GM12878 (cell line): ENCODE measurements at regions not wholly inside any gene's neighbourhood (a gene's known extent, or its start where the extent isn't known, plus 50 kb on each side); places are given as distances from the start of the nearest gene placed in this dataset.

ENCODE experiments used
- ATAC-seq: fragments of 200-7000 bp; cut with Tn5 transposase; 3 replicates; pipeline ENCODE4 v1.9.1; 2020; ENCODE audit warnings: mild to moderate bottlenecking, moderate library complexity
- BruUV-seq: library from RNA; stranded (reverse); fragments of 400-500 nt; replicated peaks from 2 replicates; lab custom pipeline; 2021; lab: Mats Ljungman, UMichigan
- CTCF ChIA-PET: fragments of 300-600 bp; sonication (Branson Sonifier 250); formaldehyde crosslinking; extraction: SDS; loops from one replicate; lab custom pipeline; 2021; ENCODE audit warnings: inconsistent platforms; lab: Yijun Ruan, JAX
- POLR2A ChIA-PET: fragments of 350-600 bp; formaldehyde crosslinking; extraction: SDS; loops from one replicate; lab custom pipeline; 2021; ENCODE audit warnings: inconsistent platforms; lab: Charles Lee
- RAD21 ChIA-PET: fragments of 300-600 bp; sonication (Branson Sonifier 250); formaldehyde crosslinking; loops from one replicate; lab custom pipeline; 2023; ENCODE audit warnings: antibody characterized with exemption; ENCODE audit not compliant: unreplicated experiment; lab: Charles Lee
- SMC1A ChIA-PET: fragments of 300-600 bp; sonication (Branson Sonifier 250); formaldehyde crosslinking; loops from one replicate; lab custom pipeline; 2023; ENCODE audit not compliant: unreplicated experiment, uncharacterized antibody; lab: Charles Lee
- DNase-seq: peaks from one replicate; pipeline ENCODE4 v3.0.0-alpha.2; 2011; ENCODE audit warnings: low read depth, low spot score
- FAIRE-seq: peaks from 3 replicates; lab custom pipeline; 2011; peaks lifted over from hg19 to GRCh38; lab: Jason Lieb, UNC
- H2AFZ ChIP-seq: 2 replicates; pipeline ENCODE4 v1.6.0; 2011; ENCODE audit warnings: low read depth, low read length, control low read depth; ENCODE audit not compliant: control insufficient read depth
- H3K27ac ChIP-seq: 2 replicates; pipeline ENCODE4 v1.5.1; 2011; ENCODE audit warnings: control low read depth; ENCODE audit not compliant: control insufficient read depth, insufficient read depth
- H3K27me3 ChIP-seq, 2 experiments: replicated peaks in 1 of 2; 2 replicates each; pipeline versions ENCODE4 v1.6.0 to v1.6.1; 2011; ENCODE audit warnings: low read length in 1 of 2; ENCODE audit not compliant: control insufficient read depth in 2 of 2, insufficient read depth in 2 of 2
- H3K36me3 ChIP-seq, 2 experiments: 2 replicates each; pipeline ENCODE4 v1.5.1; 2011; ENCODE audit warnings: low read length in 1 of 2; ENCODE audit not compliant: control insufficient read depth in 2 of 2, insufficient read depth in 2 of 2
- H3K4me1 ChIP-seq: 2 replicates; pipeline ENCODE4 v1.6.1; 2011; ENCODE audit warnings: mild to moderate bottlenecking, low read length, moderate library complexity, mixed read lengths; ENCODE audit not compliant: control insufficient read depth, insufficient read depth
- H3K4me2 ChIP-seq: 2 replicates; pipeline ENCODE4 v1.6.0; 2011; ENCODE audit warnings: control low read depth; ENCODE audit not compliant: control insufficient read depth, insufficient read depth
- H3K4me3 ChIP-seq: fragments of 200-600 bp; sonication (generic); 2 replicates; pipeline ENCODE4 v1.5.1; 2016
- H3K79me2 ChIP-seq: 2 replicates; pipeline ENCODE4 v1.6.0; 2011; ENCODE audit warnings: low read length; ENCODE audit not compliant: control insufficient read depth, insufficient read depth
- H3K9ac ChIP-seq: 2 replicates; pipeline ENCODE4 v1.8.0; 2011; ENCODE audit warnings: low read length, control low read depth, mixed read lengths; ENCODE audit not compliant: control insufficient read depth, insufficient read depth
- H3K9me3 ChIP-seq: replicated peaks from 3 replicates; pipeline ENCODE4 v1.5.1; 2011; ENCODE audit warnings: mild to moderate bottlenecking, low read length; ENCODE audit not compliant: control insufficient read depth, insufficient read depth
- H4K20me1 ChIP-seq: 2 replicates; pipeline ENCODE4 v1.6.0; 2011; ENCODE audit not compliant: control insufficient read depth, insufficient read depth
- ETV6 ChIP-seq, 2 experiments: fragments of 450-650 bp in 1 of 2; IDR thresholded peaks in 1 of 2; conservative IDR thresholded peaks in 1 of 2; 2 replicates each; pipeline ENCODE4 v1.6.1; 2014; ENCODE audit warnings: antibody characterized with exemption in 1 of 2, borderline replicate concordance in 1 of 2, low read depth in 1 of 2, mild to moderate bottlenecking in 1 of 2, moderate library complexity in 1 of 2
- FOS ChIP-seq: IDR thresholded peaks from 3 replicates; pipeline ENCODE4 v1.6.1; 2011; ENCODE audit warnings: borderline replicate concordance; ENCODE audit not compliant: insufficient read length; ENCODE audit errors: extremely low read depth
- POLR2AphosphoS5 ChIP-seq: IDR thresholded peaks from 2 replicates; pipeline ENCODE4 v1.6.1; 2011; ENCODE audit warnings: mild to moderate bottlenecking, low read length, inconsistent platforms
- WGBS: methylation state at CpG from one replicate; pipeline ENCODE4 v1.1.6; 2016; ENCODE audit warnings: low lambda C conversion rate; ENCODE audit not compliant: insufficient replicate concordance, insufficient coverage; ENCODE audit errors: missing lambda C conversion rate; 5-methylcytosine and 5-hydroxymethylcytosine counted together
- in situ Hi-C: fragments of 300-500 bp; cut with MboI; formaldehyde crosslinking; loops from 9 replicates; pipeline ENCODE4 v1.14.3; 2018; ENCODE audit warnings: mixed read lengths
- intact Hi-C: fragments of 100-400 bp; cut with micrococcal nuclease; formaldehyde crosslinking; loops from one replicate; pipeline ENCODE4 v1.14.2; 2022; ENCODE audit not compliant: unreplicated experiment
- TF ChIP-seq, protein P1 (sequence below): fragments of 450-650 bp; formaldehyde crosslinking; IDR thresholded peaks from 2 replicates; pipeline ENCODE4 v1.4.0; 2022; ENCODE audit warnings: mild to moderate bottlenecking, moderate library complexity

- no peaks in the 10 kb centered on the region for H3K27me3 ChIP-seq
- intact Hi-C loops (loop anchor here (10.0 kb wide), 1 partner anchor 717 kb away; no protein-coding TSS in a partner anchor), in situ Hi-C loops (no loop called here)
- no peaks in the 10 kb centered on the region for H3K36me3 ChIP-seq
- no peak for TF ChIP-seq FOS
- H3K9ac ChIP-seq = no peak overlapping the region
- WGBS = 62% methylated on average over 3 of the region's 3 CpGs
- H3K9me3 ChIP-seq = peaks cover 5% of the 10 kb centered on the region; the same call in 2 of the 3 replicates
- no peaks in the 10 kb centered on the region for H4K20me1 ChIP-seq
- no peaks in the 10 kb centered on the region for H3K4me1 ChIP-seq
- H2AFZ ChIP-seq = no peak overlapping the region
- CTCF ChIA-PET = interaction anchor here (1.1 kb wide), 1 partner anchor 21 kb away, joined by 3 read pairs; no protein-coding TSS in a partner anchor
- RAD21 ChIA-PET = no interaction called here
- DNase-seq = no peak
- POLR2A ChIA-PET = no interaction called here
- H3K27ac ChIP-seq = no peak overlapping the region
- SMC1A ChIA-PET = interaction anchor here (1.0 kb wide), 1 partner anchor 91 kb away, joined by 4 read pairs; no protein-coding TSS in a partner anchor
- ATAC-seq = no peak
- no peak for FAIRE-seq
- H3K79me2 ChIP-seq = no peaks in the 10 kb centered on the region
- H3K4me3 ChIP-seq = no peak overlapping the region
- H3K4me2 ChIP-seq = no peak overlapping the region
- BruUV-seq = no TSS peak
These were observed 74.9 kb upstream of the SMLR1 start for GRCh38 chr6:130752267-130752666.

DNA sequence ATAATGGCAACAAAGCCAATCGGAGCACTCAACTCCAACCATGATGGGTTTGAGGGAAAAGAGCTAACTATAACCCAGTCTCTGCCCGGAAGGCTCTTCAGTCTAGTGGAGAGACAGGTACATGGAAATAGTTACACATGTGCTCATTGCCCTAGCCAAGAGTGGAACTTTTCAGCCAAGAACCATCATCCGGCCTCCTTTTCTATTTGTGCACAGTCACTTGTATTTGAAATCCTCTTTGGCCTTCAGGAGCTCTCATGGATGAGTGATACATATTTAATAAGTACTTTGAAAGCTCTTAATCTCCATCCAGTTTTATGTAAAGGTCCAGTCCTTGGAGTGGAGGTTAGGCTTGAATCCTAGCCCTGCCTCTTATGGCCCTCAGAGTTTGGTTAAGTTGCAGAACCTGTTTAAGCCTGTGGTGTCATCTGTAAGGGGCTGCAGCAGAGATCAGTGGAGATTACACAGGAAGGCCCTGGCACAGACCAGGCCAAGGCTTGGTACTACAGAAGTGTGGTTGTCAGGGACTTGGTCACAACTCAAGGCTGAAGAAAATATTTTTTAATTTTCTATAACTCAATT lies 72.3 kb upstream of the SMLR1 start:
- H3K27me3 ChIP-seq = no peaks in the 10 kb centered on the region; a peak in 1 of 4 replicates
- 79% methylated on average over 3 of the region's 3 CpGs for WGBS
- CTCF ChIA-PET = interaction anchor here (1.2 to 1.5 kb wide), 3 partner anchors 12 to 431 kb away, joined by 3 to 5 read pairs (median 4); no protein-coding TSS in a partner anchor
- no peak overlapping the region for H3K4me2 ChIP-seq
- FAIRE-seq = no peak
- no peaks in the 10 kb centered on the region for H4K20me1 ChIP-seq
- no peaks in the 10 kb centered on the region; the same call in 2 of the 3 replicates for H3K9me3 ChIP-seq
- H3K4me1 ChIP-seq = no peaks in the 10 kb centered on the region
- no peak for TF ChIP-seq POLR2AphosphoS5
- TF ChIP-seq ETV6 (conservative IDR thresholded peaks at IDR 0.05 in 1 of 2, IDR thresholded peaks at IDR 0.05 in 1 of 2; ENCODE audit: borderline replicate concordance in 1 of 2, low read depth in 1 of 2) = no peak
- TF ChIP-seq, protein P1, sequence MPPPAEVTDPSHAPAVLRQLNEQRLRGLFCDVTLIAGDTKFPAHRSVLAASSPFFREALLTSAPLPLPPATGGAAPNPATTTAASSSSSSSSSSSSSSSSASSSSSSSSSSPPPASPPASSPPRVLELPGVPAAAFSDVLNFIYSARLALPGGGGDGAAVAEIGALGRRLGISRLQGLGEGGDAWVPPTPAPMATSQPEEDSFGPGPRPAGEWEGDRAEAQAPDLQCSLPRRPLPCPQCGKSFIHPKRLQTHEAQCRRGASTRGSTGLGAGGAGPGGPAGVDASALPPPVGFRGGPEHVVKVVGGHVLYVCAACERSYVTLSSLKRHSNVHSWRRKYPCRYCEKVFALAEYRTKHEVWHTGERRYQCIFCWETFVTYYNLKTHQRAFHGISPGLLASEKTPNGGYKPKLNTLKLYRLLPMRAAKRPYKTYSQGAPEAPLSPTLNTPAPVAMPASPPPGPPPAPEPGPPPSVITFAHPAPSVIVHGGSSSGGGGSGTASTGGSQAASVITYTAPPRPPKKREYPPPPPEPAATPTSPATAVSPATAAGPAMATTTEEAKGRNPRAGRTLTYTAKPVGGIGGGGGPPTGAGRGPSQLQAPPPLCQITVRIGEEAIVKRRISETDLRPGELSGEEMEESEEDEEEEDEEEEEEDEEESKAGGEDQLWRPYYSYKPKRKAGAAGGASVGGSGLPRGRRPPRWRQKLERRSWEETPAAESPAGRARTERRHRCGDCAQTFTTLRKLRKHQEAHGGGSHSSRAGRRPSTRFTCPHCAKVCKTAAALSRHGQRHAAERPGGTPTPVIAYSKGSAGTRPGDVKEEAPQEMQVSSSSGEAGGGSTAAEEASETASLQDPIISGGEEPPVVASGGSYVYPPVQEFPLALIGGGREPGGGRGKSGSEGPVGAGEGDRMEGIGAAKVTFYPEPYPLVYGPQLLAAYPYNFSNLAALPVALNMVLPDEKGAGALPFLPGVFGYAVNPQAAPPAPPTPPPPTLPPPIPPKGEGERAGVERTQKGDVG (CRISPR knock-in tag) = no peak
- TF ChIP-seq, all 136 proteins: peak for 0
- Histone ChIP-seq H3K9ac (no peak overlapping the region), H2AFZ (no peak overlapping the region), H3K36me3 (no peaks in the 10 kb centered on the region), H3K4me3 (no peak overlapping the region), H3K79me2 (no peaks in the 10 kb centered on the region), H3K27ac (no peak overlapping the region)
- intact Hi-C loops = loop anchor here (5.0 to 10.0 kb wide), 2 partner anchors 463 to 720 kb away; no protein-coding TSS in a partner anchor
- no peak for DNase-seq
- in situ Hi-C loops = no loop called here
- BruUV-seq = no TSS peak
- ChIA-PET RAD21 (interaction anchor here (0.7 kb wide), 1 partner anchor 399 kb away, joined by 4 read pairs; no protein-coding TSS in a partner anchor), SMC1A (interaction anchor here (1.1 to 1.4 kb wide), 3 partner anchors 9 to 473 kb away, joined by 3 to 4 read pairs (median 3); no protein-coding TSS in a partner anchor), POLR2A (no interaction called here)
- no peak for ATAC-seq
